GM21717 (cell line): ENCODE measurements at regions not wholly inside any gene's neighbourhood (a gene's known extent, or its start where the extent isn't known, plus 50 kb on each side); places are given as distances from the start of the nearest gene placed in this dataset.

Source experiments
- ATAC-seq: cut with Tn5 transposase; IDR thresholded peaks from one replicate; pipeline ENCODE4 v1.9.1; 2021; ENCODE audit warnings: mild to moderate bottlenecking, moderate library complexity; ENCODE audit not compliant: unreplicated experiment

DNA sequence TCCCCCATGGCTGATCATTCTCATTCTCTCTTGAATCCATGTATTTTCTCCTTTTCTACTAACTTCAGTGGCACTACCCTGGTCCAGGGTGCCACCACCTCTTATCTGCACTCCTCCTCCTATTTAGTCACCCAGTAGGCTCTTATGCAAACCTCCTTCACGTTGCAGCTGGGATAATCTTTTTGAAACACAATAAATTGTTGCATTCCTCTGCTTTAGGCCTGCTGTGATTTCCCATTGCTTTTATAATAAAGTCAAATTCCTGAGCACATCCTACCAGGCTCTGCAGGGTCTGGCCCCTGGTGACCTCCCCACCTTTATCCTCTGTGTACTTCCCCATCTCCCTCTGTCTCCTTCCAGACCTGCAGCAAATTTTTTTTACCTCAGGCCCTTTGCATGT lies 112.7 kb upstream of the KIAA1217 start:
- no peak for ATAC-seq

DNA sequence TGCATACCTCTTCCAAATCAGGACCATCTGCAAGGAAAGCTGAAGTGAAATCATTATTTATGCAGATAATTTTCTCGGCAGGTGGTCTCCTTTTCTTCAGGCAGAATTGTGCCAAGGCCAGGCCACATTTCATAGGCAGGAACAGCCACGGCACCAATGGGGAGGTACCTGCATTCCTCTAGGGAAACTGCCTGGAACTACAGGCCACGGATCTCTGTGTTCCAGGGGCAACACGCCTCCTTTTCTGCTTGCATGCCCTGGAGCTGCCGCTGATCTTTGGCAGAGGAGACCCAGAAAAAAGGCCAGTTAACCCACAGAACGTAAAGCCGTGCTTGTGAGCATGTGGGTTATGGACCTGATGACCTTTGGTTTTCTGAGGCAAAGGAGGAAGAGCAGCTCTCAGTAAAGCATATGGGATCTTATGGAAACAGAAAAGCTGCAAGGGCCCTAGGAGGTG lies 111.2 kb upstream of the KIAA1217 start:
- ATAC-seq, result no peak

DNA sequence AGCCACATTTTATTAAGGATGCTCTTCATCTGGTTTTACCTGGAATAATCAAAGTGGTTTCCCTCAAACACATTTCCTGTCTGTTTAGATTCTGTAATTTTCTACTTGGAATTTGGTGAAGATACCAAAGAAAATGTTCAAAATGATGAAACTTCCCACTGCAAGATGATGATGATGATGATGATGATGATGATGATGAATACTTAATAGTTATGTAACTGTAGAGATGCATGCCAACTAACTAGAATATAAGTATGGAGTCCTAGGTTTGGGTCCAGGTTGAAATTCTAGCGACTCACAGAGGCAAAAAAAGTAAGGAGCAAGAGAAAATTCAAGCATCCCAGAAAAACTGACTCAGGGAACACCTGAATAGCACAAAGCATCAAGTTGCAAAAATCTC lies 104.0 kb upstream of the KIAA1217 start:
- ATAC-seq, result no peak

DNA sequence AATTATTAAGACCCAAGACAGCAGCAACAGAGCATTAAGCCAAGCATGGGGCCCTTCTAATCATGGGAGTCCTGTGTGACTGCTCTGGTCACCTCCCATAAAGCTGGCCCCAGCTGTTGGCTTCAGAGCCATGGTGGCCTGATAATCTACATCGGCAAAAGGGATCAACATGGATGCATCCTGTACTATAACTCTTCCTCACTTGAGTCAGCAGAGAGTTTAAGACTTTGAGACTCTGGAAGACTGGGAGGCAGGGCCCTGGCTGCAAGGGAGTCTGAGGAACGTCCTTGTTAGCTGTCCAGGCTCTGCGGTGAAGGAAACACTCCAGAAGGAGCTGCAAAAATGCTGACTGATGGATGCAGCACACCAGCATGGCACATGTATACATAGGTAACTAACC lies 95.0 kb upstream of the KIAA1217 start:
- ATAC-seq, result no peak

DNA sequence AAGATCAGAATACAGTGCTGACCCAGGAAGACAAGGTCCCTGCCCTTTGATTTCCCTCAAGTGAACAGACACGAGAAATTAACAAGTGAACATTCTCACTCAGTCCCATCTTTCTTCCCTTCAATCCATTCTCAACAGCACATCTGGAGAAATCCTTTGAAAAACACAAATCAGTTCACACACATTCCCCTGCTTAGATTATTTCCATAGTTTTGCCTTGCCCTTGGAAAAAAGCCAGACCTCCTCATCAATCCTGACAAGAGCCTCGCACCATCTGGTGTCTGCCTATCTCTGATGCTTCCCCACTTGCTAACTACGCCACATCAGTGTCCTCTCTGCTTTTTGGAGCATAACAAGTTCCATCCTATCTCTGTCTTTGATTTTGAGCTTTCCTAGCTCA lies 94.4 kb upstream of the KIAA1217 start:
- no peak for ATAC-seq

DNA sequence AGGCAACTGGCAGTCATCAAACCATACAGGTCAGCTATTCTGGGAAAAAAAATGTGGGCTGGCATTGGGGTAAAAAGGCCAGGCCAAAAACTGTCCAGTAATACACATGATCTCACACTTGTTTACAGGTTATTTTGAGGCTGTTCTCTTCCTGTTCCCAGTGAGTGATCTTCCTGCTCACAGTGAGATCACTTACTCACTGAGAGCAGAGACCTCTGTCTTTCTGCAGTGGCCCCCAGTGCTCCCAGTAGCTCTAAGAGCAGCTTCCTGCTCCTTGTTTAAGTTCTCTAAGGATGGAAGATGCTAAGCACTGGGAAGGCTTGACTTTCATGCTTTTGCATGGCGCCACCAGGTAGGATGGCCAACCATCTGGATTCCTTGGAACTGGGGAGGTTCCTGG lies 93.5 kb upstream of the KIAA1217 start:
- no peak for ATAC-seq

DNA sequence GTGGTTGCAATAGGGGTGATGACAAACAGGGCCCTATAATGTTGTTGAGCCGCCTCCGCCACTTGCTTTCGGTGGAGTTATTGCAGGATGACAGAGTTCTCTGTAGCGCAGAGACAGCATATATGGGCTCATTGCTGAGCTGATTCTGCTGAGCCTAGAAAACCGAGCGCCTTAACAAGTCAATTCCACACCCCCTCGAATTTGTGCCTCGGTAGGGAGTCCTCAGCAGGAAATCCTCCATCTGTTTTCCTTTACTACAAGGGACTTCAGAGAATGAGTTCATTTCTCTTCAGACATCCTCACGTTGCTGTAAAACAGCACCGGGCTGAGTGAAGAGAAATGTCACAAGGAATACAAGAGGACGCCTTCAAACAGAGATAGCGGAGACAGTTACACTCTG lies 90.7 kb upstream of the KIAA1217 start:
- no peak for ATAC-seq

DNA sequence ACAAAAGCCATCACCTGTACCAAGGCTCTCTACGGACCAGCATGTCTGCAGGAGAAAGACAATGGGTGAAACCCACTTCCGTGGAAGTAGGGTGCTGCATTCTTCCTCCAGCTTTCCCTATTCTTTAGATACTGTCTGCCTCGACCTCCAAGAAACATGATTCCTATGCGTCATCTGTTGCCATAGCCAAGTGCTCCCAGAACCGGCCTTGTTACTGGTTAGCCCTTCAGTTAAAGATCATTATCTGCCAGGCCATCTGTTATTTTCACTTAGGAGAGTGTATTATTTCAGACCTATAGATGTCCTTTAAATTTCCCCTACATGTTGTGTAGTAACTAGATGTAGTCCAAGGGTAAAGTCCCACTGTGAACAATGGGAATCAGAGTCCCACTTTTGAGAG lies 89.0 kb upstream of the KIAA1217 start:
- no peak for ATAC-seq

DNA sequence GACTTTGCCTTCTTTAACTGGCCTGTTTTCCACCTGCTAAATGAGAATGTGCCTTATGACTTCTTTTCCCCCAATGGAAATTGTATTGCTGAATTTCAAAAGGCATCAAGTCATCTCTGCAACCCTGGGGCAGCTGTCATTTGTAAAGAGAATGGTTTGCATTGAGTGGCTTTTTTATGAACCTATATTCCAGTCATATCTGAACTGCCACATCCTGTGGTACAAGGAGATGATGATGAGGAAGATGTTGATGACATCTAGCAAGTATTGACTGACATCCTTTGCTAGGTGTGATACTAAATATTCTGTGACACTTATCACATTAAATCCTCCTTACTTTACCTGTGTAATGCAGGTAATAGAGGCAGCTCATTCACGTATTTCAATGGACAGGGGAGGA lies 88.3 kb upstream of the KIAA1217 start:
- ATAC-seq, result no peak

DNA sequence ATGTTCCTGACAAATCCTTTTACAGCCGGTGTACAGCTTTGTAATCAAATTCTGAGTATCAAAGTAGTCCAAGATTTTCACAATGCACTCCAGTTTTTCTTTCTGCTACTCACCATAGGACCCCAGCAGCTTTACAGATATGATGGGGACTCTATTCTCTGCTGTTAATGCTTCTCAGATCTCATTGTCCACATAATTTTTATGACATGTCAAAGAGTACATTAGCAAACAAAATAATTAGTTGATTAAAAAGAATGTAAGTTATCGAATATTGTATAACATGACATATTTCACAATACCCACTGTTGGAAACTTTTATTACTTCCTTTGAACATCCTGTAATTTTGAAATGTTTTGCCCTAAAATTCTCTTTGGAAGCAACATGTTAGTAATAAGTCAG lies 81.4 kb upstream of the KIAA1217 start:
- no peak for ATAC-seq

DNA sequence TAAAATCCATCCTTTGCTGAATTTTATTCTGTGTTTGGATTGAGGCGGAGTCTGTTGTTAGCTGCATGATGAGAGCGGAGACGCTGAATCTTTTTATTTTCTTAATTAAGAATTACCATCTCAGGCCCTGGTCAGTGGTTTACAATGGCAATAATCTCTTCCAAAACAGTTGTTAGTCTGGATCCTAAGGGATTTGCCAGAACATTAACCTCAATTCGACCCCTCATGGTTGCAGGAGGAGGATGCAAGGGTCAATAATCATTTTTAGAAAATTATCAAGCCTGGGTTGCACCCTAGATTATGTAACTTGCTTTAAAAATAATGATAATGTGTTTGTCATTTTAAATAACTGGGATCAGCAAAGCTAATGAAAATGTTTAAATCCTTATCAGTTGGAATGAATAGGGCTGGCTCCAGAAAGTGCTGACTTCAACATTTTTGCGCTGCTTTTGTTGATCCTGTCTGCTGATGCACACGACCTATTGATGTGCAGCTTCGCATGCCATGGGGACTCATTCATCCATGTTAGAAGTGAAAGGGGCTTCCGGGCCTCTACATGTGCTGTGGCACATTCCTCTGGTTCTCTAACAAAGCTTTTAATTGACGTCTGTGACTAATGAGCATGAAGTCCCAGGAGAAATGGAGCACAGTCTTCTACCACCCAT lies 80.7 kb upstream of the KIAA1217 start:
- no peak for ATAC-seq

DNA sequence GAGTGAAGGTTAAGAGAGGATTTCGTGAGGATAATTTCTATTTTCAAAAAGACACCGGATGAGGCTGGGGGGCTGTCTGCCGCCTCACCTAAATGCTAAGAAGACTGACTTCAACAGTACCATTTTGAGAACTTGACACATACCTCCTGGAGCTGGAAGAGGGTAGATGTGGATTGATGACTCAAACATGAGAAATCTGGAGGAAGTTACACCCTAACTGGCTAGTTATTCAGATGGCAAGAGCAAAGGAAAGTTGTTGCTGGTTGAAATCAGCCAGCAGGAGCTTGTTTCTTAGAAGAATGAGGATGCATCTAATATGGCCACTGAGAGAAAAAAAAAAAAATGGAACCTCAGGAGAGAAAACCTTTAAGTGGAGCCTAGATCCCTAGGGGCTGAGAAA lies 76.2 kb upstream of the KIAA1217 start:
- ATAC-seq, result no peak

DNA sequence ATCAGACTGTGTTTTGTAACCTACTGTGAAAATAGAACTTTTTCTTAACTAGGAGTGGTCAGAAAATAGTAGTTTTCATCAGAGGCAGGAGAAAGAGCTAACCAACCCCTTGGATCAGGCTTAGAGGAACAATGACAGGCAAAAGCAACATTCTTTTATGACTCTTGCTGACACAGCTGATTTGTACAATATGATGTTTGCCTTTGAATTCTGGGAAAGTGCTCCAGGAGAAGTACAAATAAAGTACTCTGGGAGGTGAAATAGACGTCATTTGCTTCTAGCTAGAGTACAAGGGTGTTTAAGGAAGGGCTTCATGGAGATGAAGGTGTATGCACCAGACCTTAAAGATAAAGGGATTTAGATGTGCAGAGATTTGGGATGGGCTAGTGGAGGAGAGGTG lies 75.1 kb upstream of the KIAA1217 start:
- ATAC-seq, result no peak

DNA sequence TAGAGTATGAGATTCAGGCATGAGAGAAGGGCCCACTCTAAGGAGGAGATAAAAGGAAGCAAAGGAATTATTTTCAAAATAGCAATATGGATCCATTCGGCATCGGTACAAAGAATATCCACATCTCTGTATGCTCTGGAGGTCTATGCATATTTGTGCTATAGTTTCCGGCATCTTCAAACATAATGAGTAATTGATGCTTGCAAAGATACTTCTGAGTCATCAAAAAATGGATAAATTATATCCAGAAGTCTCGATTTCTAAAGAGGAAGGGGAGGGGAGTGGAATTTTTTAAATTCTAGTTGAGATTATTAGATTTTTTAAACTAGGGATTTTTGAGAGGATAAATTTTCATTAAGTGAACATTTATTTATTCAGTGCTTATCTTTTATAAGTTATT lies 72.9 kb upstream of the KIAA1217 start:
- ATAC-seq, result no peak

DNA sequence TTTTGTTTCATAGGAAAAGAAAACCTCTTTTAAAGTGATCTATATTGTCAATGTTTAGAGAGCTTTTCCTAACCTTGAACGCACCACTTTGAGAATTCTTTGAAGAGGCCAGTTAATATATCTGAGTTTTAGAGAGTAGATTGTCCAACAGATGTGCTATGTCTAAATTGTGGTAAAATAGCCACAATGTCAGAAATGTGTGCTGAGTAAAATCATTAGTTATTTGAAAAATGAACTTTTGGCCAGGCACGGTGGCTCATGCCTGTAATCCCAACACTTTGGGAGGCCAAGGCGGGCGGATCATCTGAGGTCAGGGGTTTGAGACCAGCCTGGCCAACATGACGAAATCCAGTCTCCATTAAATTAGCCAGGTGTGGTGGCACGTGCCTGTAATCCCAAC lies 61.6 kb upstream of the KIAA1217 start:
- ATAC-seq, result no peak

DNA sequence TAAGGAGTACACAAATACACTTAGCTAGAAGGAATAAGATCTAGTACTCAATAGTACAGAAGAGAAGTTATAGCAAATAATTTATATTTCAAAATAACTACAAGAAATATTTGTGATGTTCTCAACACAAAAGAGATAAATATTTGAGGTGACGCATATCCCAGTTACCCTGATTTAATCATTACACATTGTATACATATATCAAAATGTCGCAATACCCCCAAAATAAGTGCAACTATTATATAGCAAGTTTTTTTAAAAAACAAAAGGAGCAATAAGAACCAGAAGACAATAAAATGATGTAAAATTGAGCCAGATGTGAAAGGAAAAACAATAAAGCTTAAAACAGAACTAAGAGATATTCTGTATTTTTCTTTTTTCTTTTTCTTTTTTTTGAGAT lies 59.3 kb upstream of the KIAA1217 start:
- ATAC-seq, result no peak

DNA sequence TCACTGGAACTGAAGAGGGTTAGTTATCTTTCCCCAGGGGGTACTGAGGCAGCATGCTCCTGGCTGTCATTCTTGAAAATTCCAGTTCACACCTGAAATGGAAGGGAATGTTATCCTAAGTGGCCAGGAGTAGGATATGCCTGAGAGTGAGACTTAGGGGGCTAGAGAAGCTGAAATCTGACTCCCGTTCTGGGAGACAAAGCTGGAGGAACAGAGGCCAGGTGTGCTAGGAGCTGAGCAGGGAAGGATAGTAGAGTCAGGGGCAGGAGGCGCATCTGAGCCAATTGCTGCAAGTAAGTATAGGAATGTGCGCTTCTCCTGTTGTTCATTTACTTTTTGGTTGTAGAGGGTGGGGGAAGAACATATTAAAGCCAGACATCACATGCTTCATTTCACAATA lies 58.1 kb upstream of the KIAA1217 start:
- no peak for ATAC-seq

DNA sequence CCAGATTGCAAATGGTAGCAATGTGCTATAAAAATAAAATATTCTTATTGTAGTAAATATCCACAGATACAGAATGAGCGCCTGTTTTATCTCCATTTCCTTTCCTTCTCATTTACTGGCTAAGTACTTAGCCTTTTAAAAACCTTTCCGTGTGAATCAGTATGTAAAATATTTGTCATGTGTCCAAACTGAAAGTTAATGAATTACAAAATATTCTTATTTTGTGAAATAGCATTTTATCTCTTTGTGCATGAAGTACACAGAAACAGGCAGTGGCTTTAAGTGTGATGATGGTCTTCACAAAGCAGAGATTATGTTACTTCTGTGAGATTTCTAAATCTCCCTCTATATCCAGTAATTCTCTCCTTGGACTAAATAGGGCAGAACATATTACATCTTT lies 56.7 kb upstream of the KIAA1217 start:
- ATAC-seq, result no peak

DNA sequence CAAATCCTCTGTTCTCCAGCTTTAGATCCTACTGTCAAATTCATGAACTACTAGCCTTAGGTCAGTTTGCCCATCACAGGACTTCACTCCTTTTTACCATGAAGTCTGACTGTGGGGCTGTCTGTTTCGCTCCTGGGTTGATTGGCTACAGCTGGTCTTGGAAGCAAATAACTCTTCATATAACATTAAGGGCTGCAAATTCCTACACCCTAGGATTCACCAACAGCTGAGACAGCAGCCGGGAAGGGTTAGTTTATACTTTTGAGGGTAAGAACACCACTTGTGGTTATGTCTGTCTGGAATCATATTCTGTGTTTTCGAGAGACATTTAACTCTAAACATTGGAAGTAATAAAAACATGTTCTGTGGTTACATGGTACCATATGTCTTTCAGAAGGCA lies 55.9 kb upstream of the KIAA1217 start:
- ATAC-seq, result no peak

DNA sequence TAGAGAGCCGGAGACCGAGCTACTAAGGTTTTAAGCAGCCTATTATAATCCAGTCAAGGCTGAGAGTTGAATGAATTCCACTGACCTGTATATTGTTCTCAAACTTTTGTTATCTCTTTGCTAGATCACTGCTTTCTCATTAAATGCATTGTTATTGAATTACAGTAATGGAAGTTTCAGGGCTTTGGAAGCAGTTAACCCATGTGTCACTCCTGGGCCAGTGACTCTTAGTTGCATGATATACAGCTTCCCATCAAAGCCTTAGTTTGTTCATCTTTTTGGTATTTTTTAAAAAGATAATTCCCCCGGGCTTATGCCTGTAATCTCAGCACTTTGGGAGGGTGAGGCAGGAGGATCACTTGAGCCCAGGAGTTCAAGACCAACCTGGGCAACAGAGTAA lies 55.4 kb upstream of the KIAA1217 start:
- no peak for ATAC-seq

DNA sequence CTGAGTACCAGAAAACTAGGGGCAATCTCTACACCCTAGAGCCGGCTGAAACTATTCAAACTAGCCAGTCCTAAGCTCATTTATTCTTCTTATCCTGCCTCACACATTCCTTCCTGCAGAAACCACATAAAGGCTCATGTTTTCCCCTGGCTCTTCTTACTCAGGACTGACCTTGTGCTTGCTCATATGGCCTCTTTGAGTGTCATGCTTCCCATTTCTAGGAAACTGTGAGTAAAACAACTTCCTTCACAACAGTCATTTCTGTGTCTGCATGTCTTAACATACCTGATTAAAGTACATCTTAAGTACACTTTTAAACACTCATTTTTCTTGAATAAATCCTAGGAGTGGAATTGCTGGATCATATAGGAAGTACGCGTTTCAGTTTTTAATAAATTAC lies 52.3 kb upstream of the KIAA1217 start:
- ATAC-seq, result no peak

DNA sequence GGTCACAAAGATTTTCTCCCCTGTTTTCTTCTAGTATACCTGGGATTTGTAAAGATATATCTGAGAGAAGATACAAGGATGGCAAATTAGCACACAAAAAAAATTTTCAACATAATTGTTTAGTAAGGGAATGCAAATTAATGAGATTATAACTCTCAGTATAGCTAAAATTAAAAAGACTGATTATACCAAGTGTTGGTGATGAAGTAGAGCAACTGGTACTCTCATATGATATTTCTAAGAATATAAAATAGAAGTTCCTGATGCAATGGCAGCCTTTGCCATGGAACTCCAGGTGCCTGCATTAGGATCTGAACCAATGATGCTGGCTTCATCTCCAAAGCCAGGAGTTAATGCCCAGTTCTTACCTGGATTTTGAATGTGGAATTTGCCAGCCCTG lies 51.4 kb upstream of the KIAA1217 start:
- no peak for ATAC-seq
